MCF 10A (cell line): ENCODE measurements at regions not wholly inside any gene's neighbourhood (a gene's known extent, or its start where the extent isn't known, plus 50 kb on each side); places are given as distances from the start of the nearest gene placed in this dataset.

ENCODE experiments used
- BruUV-seq: library from RNA; stranded (reverse); fragments of 400-500 nt; replicated peaks from 2 replicates; lab custom pipeline; 2021; lab: Mats Ljungman, UMichigan
- CTCF ChIA-PET: fragments of 300-600 bp; sonication (Branson Sonifier 250); formaldehyde crosslinking; extraction: SDS; loops from one replicate; lab custom pipeline; 2021; ENCODE audit warnings: antibody characterized with exemption, inconsistent platforms; lab: Yijun Ruan, JAX
- POLR2A ChIA-PET: fragments of 300-600, 350-650 bp; sonication (Branson Sonifier 250); formaldehyde crosslinking; extraction: SDS; loops from one replicate; lab custom pipeline; 2020; ENCODE audit warnings: antibody characterized with exemption, inconsistent platforms; lab: Yijun Ruan, JAX
- DNase-seq: peaks from one replicate; pipeline ENCODE4 v3.0.0-alpha.2; 2018; ENCODE audit not compliant: unreplicated experiment
- H3K27ac Mint-ChIP-seq: one replicate; pipeline ENCODE4 v1.8.0; 2022; ENCODE audit warnings: mild to moderate bottlenecking, low read depth, mixed read lengths; ENCODE audit not compliant: unreplicated experiment
- H3K27me3 Mint-ChIP-seq: one replicate; pipeline ENCODE4 v1.8.0; 2022; ENCODE audit warnings: mixed read lengths; ENCODE audit not compliant: insufficient read depth, unreplicated experiment
- H3K36me3 Mint-ChIP-seq: one replicate; pipeline ENCODE4 v1.8.0; 2022; ENCODE audit warnings: mild to moderate bottlenecking, moderate library complexity, mixed read lengths; ENCODE audit not compliant: insufficient read depth, unreplicated experiment
- H3K4me1 Mint-ChIP-seq: one replicate; pipeline ENCODE4 v1.8.0; 2022; ENCODE audit warnings: mixed read lengths; ENCODE audit not compliant: insufficient read depth, unreplicated experiment
- H3K4me3 Mint-ChIP-seq: one replicate; pipeline ENCODE4 v1.8.0; 2022; ENCODE audit warnings: mild to moderate bottlenecking, moderate library complexity, mixed read lengths; ENCODE audit not compliant: unreplicated experiment
- H3K9me3 Mint-ChIP-seq: one replicate; pipeline ENCODE4 v1.8.0; 2022; ENCODE audit warnings: mixed read lengths; ENCODE audit not compliant: unreplicated experiment
- intact Hi-C: fragments of 100-400 bp; cut with micrococcal nuclease; formaldehyde crosslinking; loops from 2 replicates; pipeline ENCODE4 v1.14.1; 2022
- TF ChIP-seq, protein P1 (sequence below): fragments of 200-600 bp; IDR thresholded peaks from one replicate; pipeline ENCODE4 v1.8.0; 2022; ENCODE audit warnings: antibody characterized with exemption, mild to moderate bottlenecking; ENCODE audit not compliant: unreplicated experiment

DNA sequence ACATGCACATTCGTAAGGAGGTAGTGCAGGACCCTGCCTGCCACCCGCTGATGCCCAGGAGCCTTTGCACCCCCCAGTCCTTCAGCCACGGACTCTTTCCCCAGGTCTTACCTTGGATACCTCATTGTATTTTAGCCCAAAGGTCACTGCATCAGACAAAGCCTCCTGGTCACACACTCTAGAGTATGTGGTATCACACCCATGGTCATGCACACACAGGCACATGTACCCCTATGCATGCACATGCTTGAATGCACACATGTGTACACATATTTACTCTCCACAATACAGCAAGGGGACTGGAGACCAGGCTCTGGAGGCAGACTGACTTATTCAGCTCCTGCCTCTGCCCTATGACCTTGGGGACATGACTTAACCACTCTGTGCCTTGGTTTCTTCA is 357.5 kb downstream of the C16orf95 start:
- intact Hi-C loops: no loop called here
- no peak for DNase-seq
- Mint-ChIP-seq H3K4me3 (no peak overlapping the region), H3K36me3 (no peaks in the 10 kb centered on the region), H3K9me3 (no peaks in the 10 kb centered on the region), H3K4me1 (peaks cover 6% of the 10 kb centered on the region), H3K27me3 (peaks cover 32% of the 10 kb centered on the region), H3K27ac (no peak overlapping the region)
- TF ChIP-seq, protein P1, sequence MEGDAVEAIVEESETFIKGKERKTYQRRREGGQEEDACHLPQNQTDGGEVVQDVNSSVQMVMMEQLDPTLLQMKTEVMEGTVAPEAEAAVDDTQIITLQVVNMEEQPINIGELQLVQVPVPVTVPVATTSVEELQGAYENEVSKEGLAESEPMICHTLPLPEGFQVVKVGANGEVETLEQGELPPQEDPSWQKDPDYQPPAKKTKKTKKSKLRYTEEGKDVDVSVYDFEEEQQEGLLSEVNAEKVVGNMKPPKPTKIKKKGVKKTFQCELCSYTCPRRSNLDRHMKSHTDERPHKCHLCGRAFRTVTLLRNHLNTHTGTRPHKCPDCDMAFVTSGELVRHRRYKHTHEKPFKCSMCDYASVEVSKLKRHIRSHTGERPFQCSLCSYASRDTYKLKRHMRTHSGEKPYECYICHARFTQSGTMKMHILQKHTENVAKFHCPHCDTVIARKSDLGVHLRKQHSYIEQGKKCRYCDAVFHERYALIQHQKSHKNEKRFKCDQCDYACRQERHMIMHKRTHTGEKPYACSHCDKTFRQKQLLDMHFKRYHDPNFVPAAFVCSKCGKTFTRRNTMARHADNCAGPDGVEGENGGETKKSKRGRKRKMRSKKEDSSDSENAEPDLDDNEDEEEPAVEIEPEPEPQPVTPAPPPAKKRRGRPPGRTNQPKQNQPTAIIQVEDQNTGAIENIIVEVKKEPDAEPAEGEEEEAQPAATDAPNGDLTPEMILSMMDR: no peak
- POLR2A ChIA-PET: no interaction called here
- no TSS peak for BruUV-seq
- CTCF ChIA-PET: interaction anchor here (0.6 to 1.3 kb wide), 3 partner anchors 14 to 122 kb away, joined by 3 read pairs; no protein-coding TSS in a partner anchor

DNA sequence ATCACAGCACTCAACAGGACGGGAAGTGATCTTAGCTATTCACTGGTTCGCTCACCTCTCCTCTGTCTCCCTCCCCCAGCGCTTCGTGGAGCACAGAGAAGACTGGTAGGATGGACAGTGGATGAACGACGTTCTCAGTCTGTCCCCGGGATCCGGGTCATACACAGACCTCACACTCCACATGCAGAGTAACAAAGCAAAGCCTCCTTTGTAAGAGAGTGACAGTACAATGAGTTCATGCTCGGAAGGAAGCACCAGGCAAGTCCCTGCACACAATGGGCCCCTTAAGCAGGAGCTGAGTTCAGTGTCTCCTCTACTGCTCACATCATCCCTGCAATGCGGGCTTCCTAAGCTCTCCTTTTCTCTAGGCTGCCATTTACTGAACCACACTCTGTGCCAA is 356.9 kb downstream of the C16orf95 start:
- H3K27me3 Mint-ChIP-seq: peaks cover 32% of the 10 kb centered on the region
- no TSS peak for BruUV-seq
- POLR2A ChIA-PET: no interaction called here
- peaks cover 6% of the 10 kb centered on the region for H3K4me1 Mint-ChIP-seq
- no peaks in the 10 kb centered on the region for H3K36me3 Mint-ChIP-seq
- DNase-seq: no peak
- TF ChIP-seq, protein P1: no peak
- intact Hi-C loops: no loop called here
- no peak overlapping the region for H3K4me3 Mint-ChIP-seq
- H3K9me3 Mint-ChIP-seq: no peaks in the 10 kb centered on the region
- no peak overlapping the region for H3K27ac Mint-ChIP-seq
- CTCF ChIA-PET: interaction anchor here (1.1 to 1.3 kb wide), 2 partner anchors 14 to 121 kb away, joined by 3 read pairs; no protein-coding TSS in a partner anchor

DNA sequence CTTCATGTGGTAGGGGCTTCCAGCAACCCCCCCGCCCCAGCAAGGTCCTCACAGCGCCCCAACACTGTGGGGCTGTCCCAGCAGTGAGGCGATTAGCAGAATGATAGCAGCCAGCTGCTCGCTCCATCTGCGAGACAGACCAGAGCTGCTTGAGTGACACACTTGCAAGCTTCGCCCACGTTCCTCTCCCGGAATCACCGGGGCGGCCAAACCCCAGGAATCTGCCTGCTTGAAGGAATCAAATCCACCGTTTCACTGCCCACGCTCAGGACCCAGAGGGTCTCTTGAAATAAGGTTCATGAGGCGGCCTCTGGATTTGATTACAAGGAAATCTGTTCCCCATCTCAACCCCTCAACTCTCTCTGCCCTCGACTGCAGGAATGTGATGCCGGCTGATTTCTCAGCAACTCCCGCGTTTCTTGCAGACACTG is 356.0 kb downstream of the C16orf95 start:
- BruUV-seq: no TSS peak
- CTCF ChIA-PET: no interaction called here
- H3K36me3 Mint-ChIP-seq: no peaks in the 10 kb centered on the region
- POLR2A ChIA-PET: no interaction called here
- intact Hi-C loops: no loop called here
- no peak overlapping the region for H3K27ac Mint-ChIP-seq
- H3K9me3 Mint-ChIP-seq: no peaks in the 10 kb centered on the region
- TF ChIP-seq, protein P1: no peak
- peaks cover 32% of the 10 kb centered on the region for H3K27me3 Mint-ChIP-seq
- H3K4me1 Mint-ChIP-seq: peaks cover 6% of the 10 kb centered on the region
- no peak for DNase-seq
- no peak overlapping the region for H3K4me3 Mint-ChIP-seq

DNA sequence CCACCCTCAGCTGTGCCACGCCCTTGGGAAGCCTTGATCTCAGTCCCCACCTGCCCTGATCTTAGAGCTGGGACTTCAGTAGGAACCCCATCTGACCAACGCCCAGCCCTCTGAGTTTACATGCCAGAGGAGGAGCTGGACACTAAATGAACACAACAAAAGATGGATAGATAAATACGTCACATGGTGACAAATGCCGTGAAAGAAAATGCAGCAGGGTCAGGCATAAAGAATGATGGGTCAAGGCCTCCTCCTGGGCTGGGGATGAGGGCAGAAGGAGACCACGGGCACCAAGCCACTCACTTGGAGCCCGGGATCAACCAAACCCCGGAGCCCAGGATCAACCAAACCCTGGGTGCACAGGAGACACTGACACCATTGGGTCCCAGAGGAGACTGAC is 354.9 kb downstream of the C16orf95 start:
- DNase-seq: no peak
- ChIA-PET POLR2A (no interaction called here), CTCF (interaction anchor here (0.6 kb wide), 2 partner anchors 399 to 625 kb away, joined by 4 read pairs; no protein-coding TSS in a partner anchor)
- H3K4me3 Mint-ChIP-seq: no peak overlapping the region
- TF ChIP-seq, protein P1: no peak
- H3K4me1 Mint-ChIP-seq: peaks cover 6% of the 10 kb centered on the region
- H3K27me3 Mint-ChIP-seq: peaks cover 32% of the 10 kb centered on the region
- no peaks in the 10 kb centered on the region for H3K9me3 Mint-ChIP-seq
- H3K27ac Mint-ChIP-seq: no peak overlapping the region
- intact Hi-C loops: no loop called here
- BruUV-seq: no TSS peak
- H3K36me3 Mint-ChIP-seq: no peaks in the 10 kb centered on the region
